Sigmoid colon (tissue), 3 donors: ENCODE measurements at regions not wholly inside any gene's neighbourhood (a gene's known extent, or its start where the extent isn't known, plus 50 kb on each side); places are given as distances from the start of the nearest gene placed in this dataset.

Experiments
- POLR2A ChIP-seq, 2 donors: fragments of 450-650 bp; IDR thresholded peaks; one replicate each; pipeline ENCODE4 v1.6.1; 2016; ENCODE audit warnings: antibody characterized with exemption in 2 of 2, mild to moderate bottlenecking in 2 of 2, moderate library complexity in 2 of 2
- TF ChIP-seq, protein P1 (sequence below), 4 experiments: fragments of 450-650 bp in 3 of 4; fragments of 200-600 bp in 1 of 4; IDR thresholded peaks; one replicate each; pipeline ENCODE4 v1.5.1; 2016 to 2019; ENCODE audit warnings: antibody characterized with exemption in 4 of 4, mild to moderate bottlenecking in 3 of 4, moderate library complexity in 2 of 4

GRCh38 chr10:53477313-53477675, 704.7 kb upstream of the MBL2 start:
- TF ChIP-seq, protein P1, sequence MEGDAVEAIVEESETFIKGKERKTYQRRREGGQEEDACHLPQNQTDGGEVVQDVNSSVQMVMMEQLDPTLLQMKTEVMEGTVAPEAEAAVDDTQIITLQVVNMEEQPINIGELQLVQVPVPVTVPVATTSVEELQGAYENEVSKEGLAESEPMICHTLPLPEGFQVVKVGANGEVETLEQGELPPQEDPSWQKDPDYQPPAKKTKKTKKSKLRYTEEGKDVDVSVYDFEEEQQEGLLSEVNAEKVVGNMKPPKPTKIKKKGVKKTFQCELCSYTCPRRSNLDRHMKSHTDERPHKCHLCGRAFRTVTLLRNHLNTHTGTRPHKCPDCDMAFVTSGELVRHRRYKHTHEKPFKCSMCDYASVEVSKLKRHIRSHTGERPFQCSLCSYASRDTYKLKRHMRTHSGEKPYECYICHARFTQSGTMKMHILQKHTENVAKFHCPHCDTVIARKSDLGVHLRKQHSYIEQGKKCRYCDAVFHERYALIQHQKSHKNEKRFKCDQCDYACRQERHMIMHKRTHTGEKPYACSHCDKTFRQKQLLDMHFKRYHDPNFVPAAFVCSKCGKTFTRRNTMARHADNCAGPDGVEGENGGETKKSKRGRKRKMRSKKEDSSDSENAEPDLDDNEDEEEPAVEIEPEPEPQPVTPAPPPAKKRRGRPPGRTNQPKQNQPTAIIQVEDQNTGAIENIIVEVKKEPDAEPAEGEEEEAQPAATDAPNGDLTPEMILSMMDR (IDR thresholded peaks at IDR 0.05): no peak
- no peak for TF ChIP-seq POLR2A (IDR thresholded peaks at IDR 0.05)
